GM21423 (cell line): ENCODE measurements at regions not wholly inside any gene's neighbourhood (a gene's known extent, or its start where the extent isn't known, plus 50 kb on each side); places are given as distances from the start of the nearest gene placed in this dataset.

Experiments
- ATAC-seq: cut with Tn5 transposase; IDR thresholded peaks from one replicate; pipeline ENCODE4 v1.9.1; 2021; ENCODE audit warnings: mild to moderate bottlenecking, moderate library complexity; ENCODE audit not compliant: unreplicated experiment

- no peak for ATAC-seq
These were observed 871.3 kb upstream of the CDH8 start for GRCh38 chr16:62907562-62907961.

GRCh38 chr16:62903961-62904502, 867.8 kb upstream of the CDH8 start:
- no peak for ATAC-seq

- no peak for ATAC-seq
These were observed 863.5 kb upstream of the CDH8 start for GRCh38 chr16:62899737-62900136.

GRCh38 chr16:62889097-62889496, 852.9 kb upstream of the CDH8 start:
- no peak for ATAC-seq

- ATAC-seq, result no peak
These were observed 847.3 kb upstream of the CDH8 start for GRCh38 chr16:62883509-62883908.

- ATAC-seq, result no peak
These were observed 846.4 kb upstream of the CDH8 start for GRCh38 chr16:62882552-62883221.

- no peak for ATAC-seq
These were observed 839.9 kb upstream of the CDH8 start for GRCh38 chr16:62876133-62876532.

GRCh38 chr16:62872339-62872738, 836.1 kb upstream of the CDH8 start:
- no peak for ATAC-seq

- ATAC-seq, result no peak
These were observed 834.3 kb upstream of the CDH8 start for GRCh38 chr16:62870554-62870953.

- no peak for ATAC-seq
These were observed 833.6 kb upstream of the CDH8 start for GRCh38 chr16:62869837-62870236.

GRCh38 chr16:62863139-62863538, 826.9 kb upstream of the CDH8 start:
- no peak for ATAC-seq

- no peak for ATAC-seq
These were observed 817.6 kb upstream of the CDH8 start for GRCh38 chr16:62853887-62854286.

- no peak for ATAC-seq
These were observed 810.3 kb upstream of the CDH8 start for GRCh38 chr16:62846399-62847057.

- no peak for ATAC-seq
These were observed 796.0 kb upstream of the CDH8 start for GRCh38 chr16:62832214-62832613.

GRCh38 chr16:62831235-62831850, 795.1 kb upstream of the CDH8 start:
- no peak for ATAC-seq

GRCh38 chr16:62829607-62830006, 793.4 kb upstream of the CDH8 start:
- ATAC-seq, result no peak

GRCh38 chr16:62829084-62829483, 792.8 kb upstream of the CDH8 start:
- ATAC-seq, result no peak

GRCh38 chr16:62821824-62822223, 785.6 kb upstream of the CDH8 start:
- ATAC-seq, result no peak

GRCh38 chr16:62816971-62817519, 780.8 kb upstream of the CDH8 start:
- ATAC-seq, result no peak

GRCh38 chr16:62814891-62815290, 778.7 kb upstream of the CDH8 start:
- ATAC-seq, result no peak

- no peak for ATAC-seq
These were observed 769.1 kb upstream of the CDH8 start for GRCh38 chr16:62805221-62805857.
